ENCODE measurements at regions not wholly inside any gene's neighbourhood (a gene's known extent, or its start where the extent isn't known, plus 50 kb on each side); places are given as distances from the start of the nearest gene placed in this dataset.

DNA sequence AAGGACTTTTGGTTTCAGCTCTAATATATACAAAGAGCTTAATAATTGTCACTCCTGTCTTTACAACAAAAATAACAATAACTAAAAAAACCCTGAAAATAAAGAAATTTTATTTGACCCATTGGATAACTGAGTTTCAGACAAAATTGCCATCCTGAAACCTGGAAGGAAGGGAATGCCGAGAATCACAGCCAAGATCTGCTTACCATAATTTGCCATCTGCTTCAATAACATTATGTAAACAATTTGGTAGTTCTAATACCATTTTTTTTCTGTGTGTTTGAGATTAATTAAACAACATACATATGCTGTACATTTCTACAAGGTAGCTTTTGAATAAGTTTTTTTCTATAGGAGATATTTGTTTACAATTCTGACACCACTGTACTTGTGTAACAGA lies 596.3 kb upstream of the MGAT4C start:
- Histone ChIP-seq H3K36me3 (ENCODE audit: control insufficient read depth, insufficient read depth, low read length) (no peaks in the 10 kb centered on the region), H3K4me3 (ENCODE audit: low read depth, low read length) (no peak overlapping the region), H3K27me3 (ENCODE audit: control insufficient read depth, insufficient read depth, low read length) (no peaks in the 10 kb centered on the region)
- TF ChIP-seq CTCF (IDR thresholded peaks at IDR 0.05; ENCODE audit: insufficient read depth, low read length, poor library complexity, severe bottlenecking): no peak
- no peak for DNase-seq (ENCODE audit: low read depth)

DNA sequence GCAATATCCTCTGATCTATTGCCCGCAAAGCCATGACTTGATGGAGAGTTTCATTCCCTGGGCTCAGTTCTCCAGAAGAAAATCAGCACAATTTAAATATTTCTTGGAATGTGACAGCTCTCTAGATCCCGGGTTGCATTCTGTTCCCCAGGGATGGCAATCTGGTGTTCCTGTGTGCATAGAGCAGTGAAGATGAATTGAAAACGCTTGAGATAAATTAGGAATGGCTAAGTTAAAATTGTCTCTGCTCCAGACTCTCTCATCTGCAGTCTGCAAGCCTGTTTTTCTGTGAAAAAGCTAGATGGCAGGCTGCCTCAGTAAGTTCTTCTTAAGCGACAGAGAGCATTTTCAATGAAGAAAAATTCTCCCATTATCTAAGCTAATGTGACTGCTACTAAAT lies 582.5 kb upstream of the MGAT4C start:
- H3K36me3 ChIP-seq (ENCODE audit: control insufficient read depth, insufficient read depth, low read length): no peaks in the 10 kb centered on the region
- no peak for DNase-seq (ENCODE audit: low read depth)
- no peak overlapping the region for H3K4me3 ChIP-seq (ENCODE audit: low read depth, low read length)
- no peaks in the 10 kb centered on the region for H3K27me3 ChIP-seq (ENCODE audit: control insufficient read depth, insufficient read depth, low read length)
- no peak for TF ChIP-seq CTCF (IDR thresholded peaks at IDR 0.05; ENCODE audit: insufficient read depth, low read length, poor library complexity, severe bottlenecking)

GRCh38 chr12:86838260-86838659 lies 582.1 kb upstream of the MGAT4C start:
- Histone ChIP-seq H3K27me3 (ENCODE audit: control insufficient read depth, insufficient read depth, low read length) (no peaks in the 10 kb centered on the region), H3K36me3 (ENCODE audit: control insufficient read depth, insufficient read depth, low read length) (no peaks in the 10 kb centered on the region), H3K4me3 (ENCODE audit: low read depth, low read length) (no peak overlapping the region)
- no peak for DNase-seq (ENCODE audit: low read depth)
- TF ChIP-seq CTCF (IDR thresholded peaks at IDR 0.05; ENCODE audit: insufficient read depth, low read length, poor library complexity, severe bottlenecking): no peak

- DNase-seq (ENCODE audit: low read depth): no peak
- no peak overlapping the region for H3K4me3 ChIP-seq (ENCODE audit: low read depth, low read length)
- no peak for TF ChIP-seq CTCF (IDR thresholded peaks at IDR 0.05; ENCODE audit: insufficient read depth, low read length, poor library complexity, severe bottlenecking)
- no peaks in the 10 kb centered on the region for H3K36me3 ChIP-seq (ENCODE audit: control insufficient read depth, insufficient read depth, low read length)
- H3K27me3 ChIP-seq (ENCODE audit: control insufficient read depth, insufficient read depth, low read length): no peaks in the 10 kb centered on the region
Observed at GRCh38 chr12:86837246-86837645, 581.1 kb upstream of the MGAT4C start.

- Histone ChIP-seq H3K27me3 (ENCODE audit: control insufficient read depth, insufficient read depth, low read length) (no peaks in the 10 kb centered on the region), H3K36me3 (ENCODE audit: control insufficient read depth, insufficient read depth, low read length) (no peaks in the 10 kb centered on the region), H3K4me3 (ENCODE audit: low read depth, low read length) (no peak overlapping the region)
- no peak for DNase-seq (ENCODE audit: low read depth)
- no peak for TF ChIP-seq CTCF (IDR thresholded peaks at IDR 0.05; ENCODE audit: insufficient read depth, low read length, poor library complexity, severe bottlenecking)
Observed at GRCh38 chr12:86834217-86834616, 578.0 kb upstream of the MGAT4C start.

DNA sequence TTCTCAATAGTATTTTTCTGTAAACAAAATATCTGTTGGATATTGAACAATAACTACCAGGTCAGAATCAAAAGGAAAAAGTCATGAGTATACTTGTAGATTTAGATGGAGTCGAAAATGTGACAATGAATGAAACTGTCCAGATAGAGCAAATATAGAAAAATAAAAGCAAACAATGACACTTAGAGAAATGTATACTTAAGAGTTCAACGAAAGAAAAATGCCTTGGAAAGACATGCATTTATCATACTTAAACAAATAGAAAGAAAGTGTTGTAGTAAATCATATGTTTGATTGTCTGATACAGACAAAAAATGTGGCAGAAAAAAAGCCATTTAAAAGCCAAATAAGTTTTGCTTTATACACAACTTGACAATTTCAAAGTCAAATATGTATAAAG lies 571.2 kb upstream of the MGAT4C start:
- Histone ChIP-seq H3K4me3 (ENCODE audit: low read depth, low read length) (no peak overlapping the region), H3K27me3 (ENCODE audit: control insufficient read depth, insufficient read depth, low read length) (no peaks in the 10 kb centered on the region), H3K36me3 (ENCODE audit: control insufficient read depth, insufficient read depth, low read length) (no peaks in the 10 kb centered on the region)
- no peak for DNase-seq (ENCODE audit: low read depth)
- no peak for TF ChIP-seq CTCF (IDR thresholded peaks at IDR 0.05; ENCODE audit: insufficient read depth, low read length, poor library complexity, severe bottlenecking)
